ENCODE measurements at regions not wholly inside any gene's neighbourhood (a gene's known extent, or its start where the extent isn't known, plus 50 kb on each side); places are given as distances from the start of the nearest gene placed in this dataset.

GRCh38 chr1:108042610-108043009 lies 77.6 kb upstream of the VAV3 start:
- DNase-seq (ENCODE audit: low spot score): no peak
- in situ Hi-C loops (cut with MboI; ENCODE audit: low pct_unique_long_range_greater_than_20kb, low sequenced_read_pairs, unreplicated experiment): no loop called here
- no peak for TF ChIP-seq CTCF (IDR thresholded peaks at IDR 0.05; ENCODE audit: extremely low read depth, insufficient read depth, missing control alignments)

DNA sequence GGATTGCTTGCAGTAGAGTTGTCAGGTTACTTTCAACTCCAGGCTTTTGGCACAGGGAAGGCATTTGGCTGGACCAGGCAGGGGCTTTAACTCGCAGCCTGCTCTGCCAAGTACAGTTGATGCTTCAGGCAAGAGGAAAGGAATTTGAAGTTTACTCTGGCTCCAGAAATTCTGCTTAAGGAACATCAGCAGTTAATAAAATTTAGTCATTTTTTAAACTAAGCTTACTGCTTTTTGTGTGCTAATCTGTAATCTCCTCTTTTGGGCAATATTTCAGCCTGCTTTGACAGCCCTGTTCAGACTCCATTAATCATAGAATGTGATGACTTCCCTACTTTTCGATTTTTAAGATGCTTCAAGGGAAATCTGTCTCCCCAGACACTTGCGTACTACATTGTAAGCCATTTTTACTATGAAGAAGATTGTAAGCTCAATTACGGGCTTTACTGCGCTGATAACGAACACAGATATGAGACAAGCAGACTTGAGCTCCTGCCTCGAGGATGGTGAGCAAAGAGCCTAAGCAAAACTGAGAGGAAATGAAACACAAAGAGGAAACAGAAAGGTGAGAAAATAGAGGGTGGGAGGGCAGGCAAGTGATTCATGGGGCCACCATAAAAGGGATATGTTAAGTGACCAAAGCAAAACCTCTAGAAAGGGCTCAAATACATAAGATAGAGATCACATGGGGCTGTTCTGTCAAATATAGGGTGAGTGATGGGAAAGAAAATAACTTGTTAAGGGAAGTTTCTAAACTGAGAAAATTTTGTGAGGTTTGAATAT lies 76.6 kb upstream of the VAV3 start:
- peak; percentile 16 for DNase-seq (ENCODE audit: low spot score)
- no peak for TF ChIP-seq CTCF (IDR thresholded peaks at IDR 0.05; ENCODE audit: extremely low read depth, insufficient read depth, missing control alignments)
- in situ Hi-C loops (cut with MboI; ENCODE audit: low pct_unique_long_range_greater_than_20kb, low sequenced_read_pairs, unreplicated experiment): no loop called here

- in situ Hi-C loops (cut with MboI; ENCODE audit: low pct_unique_long_range_greater_than_20kb, low sequenced_read_pairs, unreplicated experiment): no loop called here
- DNase-seq (ENCODE audit: low spot score): no peak
- TF ChIP-seq CTCF (IDR thresholded peaks at IDR 0.05; ENCODE audit: extremely low read depth, insufficient read depth, missing control alignments): no peak
Observed at GRCh38 chr1:108038653-108039236, 73.8 kb upstream of the VAV3 start.

DNA sequence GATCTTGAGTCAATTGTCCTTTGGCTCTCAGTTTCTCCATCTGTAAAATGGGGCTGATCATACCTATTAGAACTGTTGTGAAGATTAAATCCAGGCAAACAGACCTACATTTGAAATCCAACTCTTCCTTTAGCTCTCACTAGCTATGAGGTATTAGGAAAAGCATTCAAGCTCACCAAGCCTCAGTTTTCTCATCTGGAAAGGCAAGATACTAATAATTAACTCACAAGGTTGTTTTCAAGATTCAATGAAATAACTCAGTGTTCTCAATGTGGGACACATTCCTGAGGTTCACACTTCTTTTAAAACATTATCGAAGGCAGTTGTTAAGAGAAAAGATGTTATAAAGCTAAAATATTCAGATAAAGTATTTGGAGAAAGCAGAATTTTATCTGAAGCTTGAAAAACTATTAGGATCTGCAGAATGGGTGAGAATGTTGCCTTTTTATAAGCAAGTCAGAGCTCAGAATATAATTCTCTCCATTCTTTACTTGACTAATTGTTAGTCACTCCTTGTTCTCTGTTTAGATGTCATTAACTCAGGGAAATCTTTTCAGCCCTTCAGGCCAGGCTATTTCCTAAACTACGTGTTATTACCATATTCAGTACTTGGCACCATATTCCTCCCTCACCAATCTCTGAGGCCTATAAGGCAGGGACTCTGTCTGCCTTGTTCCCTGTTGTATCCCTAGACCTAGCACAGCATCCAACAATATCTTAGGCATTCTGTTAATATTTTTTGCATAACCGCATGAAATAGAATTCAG lies 72.0 kb upstream of the VAV3 start:
- DNase-seq (ENCODE audit: low spot score): no peak
- no peak for TF ChIP-seq CTCF (IDR thresholded peaks at IDR 0.05; ENCODE audit: extremely low read depth, insufficient read depth, missing control alignments)
- in situ Hi-C loops (cut with MboI; ENCODE audit: low pct_unique_long_range_greater_than_20kb, low sequenced_read_pairs, unreplicated experiment): no loop called here

GRCh38 chr1:108034396-108034795 lies 69.4 kb upstream of the VAV3 start:
- in situ Hi-C loops (cut with MboI; ENCODE audit: low pct_unique_long_range_greater_than_20kb, low sequenced_read_pairs, unreplicated experiment): no loop called here
- DNase-seq (ENCODE audit: low spot score): no peak
- no peak for TF ChIP-seq CTCF (IDR thresholded peaks at IDR 0.05; ENCODE audit: extremely low read depth, insufficient read depth, missing control alignments)

DNA sequence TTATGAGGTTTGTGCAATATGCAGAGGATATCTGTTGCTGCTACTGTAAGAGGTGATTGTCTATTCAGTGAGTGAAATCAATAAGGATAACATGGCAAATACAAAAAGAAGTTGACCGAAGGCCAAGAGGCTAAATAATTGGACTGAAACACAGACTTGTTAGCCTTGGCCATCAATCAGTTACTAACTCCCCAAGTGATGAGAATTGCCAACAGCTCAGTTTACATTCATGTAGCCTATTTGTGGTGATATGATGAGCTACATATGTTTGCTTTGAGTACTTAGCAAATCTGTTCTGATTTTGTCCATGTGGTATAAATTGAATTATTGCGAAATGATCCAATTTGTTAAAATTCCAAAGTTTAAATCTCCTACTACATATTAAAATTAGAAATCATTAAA lies 68.6 kb upstream of the VAV3 start:
- no peak for TF ChIP-seq CTCF (IDR thresholded peaks at IDR 0.05; ENCODE audit: extremely low read depth, insufficient read depth, missing control alignments)
- no peak for DNase-seq (ENCODE audit: low spot score)
- in situ Hi-C loops (cut with MboI; ENCODE audit: low pct_unique_long_range_greater_than_20kb, low sequenced_read_pairs, unreplicated experiment): no loop called here

All from GM13977 (cell line).